ENCODE measurements at regions not wholly inside any gene's neighbourhood (a gene's known extent, or its start where the extent isn't known, plus 50 kb on each side); places are given as distances from the start of the nearest gene placed in this dataset.

DNA sequence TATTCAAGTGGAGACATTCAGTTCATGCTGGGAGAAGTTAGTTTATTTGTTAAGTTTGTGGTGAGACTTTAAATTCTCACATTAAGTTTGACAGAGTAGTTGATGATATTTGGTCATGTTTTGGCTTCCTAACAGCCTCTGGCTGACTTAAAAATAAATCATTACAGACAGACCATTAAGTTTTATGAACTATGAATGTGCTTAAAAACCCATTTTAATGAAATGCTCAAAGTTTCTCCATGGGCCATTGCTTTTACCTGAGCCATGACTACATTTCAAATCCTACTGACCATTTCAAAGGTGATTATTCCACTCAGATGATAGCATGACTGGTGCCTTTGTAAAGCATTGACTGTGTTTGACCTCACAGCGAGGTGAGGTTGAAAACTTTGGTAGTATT, 192.7 kb downstream of the LRRC70 start:
- H3K4me1 ChIP-seq (replicated peaks in 1 of 4; ENCODE audit: control insufficient read depth in 3 of 4, insufficient read depth in 4 of 4, low read length in 3 of 4) = no peaks in the 10 kb centered on the region
- no peak overlapping the region for H2BK120ac ChIP-seq (replicated peaks; ENCODE audit: low read depth, low read length)
- H3K4me3 ChIP-seq (ENCODE audit: extremely low read depth in 1 of 4, insufficient read depth in 2 of 4, low read depth in 3 of 4, low read length in 4 of 4) = no peak overlapping the region
- no peak overlapping the region for H3K23ac ChIP-seq (ENCODE audit: insufficient read length)
- no peak overlapping the region for H2BK5ac ChIP-seq (ENCODE audit: low read depth, low read length)
- no peak overlapping the region for H3K56ac ChIP-seq (replicated peaks; ENCODE audit: insufficient read length, low read depth, low read length)
- H3K23me2 ChIP-seq (ENCODE audit: low read depth, low read length) = no peaks in the 10 kb centered on the region
- no peak overlapping the region for H3K4ac ChIP-seq (replicated peaks; ENCODE audit: insufficient read length, low read depth, low read length)
- no peak for FAIRE-seq
- H3K9ac ChIP-seq (replicated peaks in 1 of 4; ENCODE audit: extremely low read depth in 1 of 4, low read depth in 3 of 4, low read length in 3 of 4) = no peak overlapping the region
- no peak overlapping the region for H2AK5ac ChIP-seq (ENCODE audit: low read depth, low read length)
- ChIA-PET POLR2A (ENCODE audit: partially characterized antibody) (no interaction called here), CTCF (ENCODE audit: partially characterized antibody) (interaction anchor here (1.6 to 1.7 kb wide), 2 partner anchors 10 to 52 kb away, joined by 3 to 4 read pairs; no protein-coding TSS in a partner anchor)
- no peak overlapping the region for H4K8ac ChIP-seq (ENCODE audit: extremely low read depth, insufficient read depth, low read length)
- no peak overlapping the region for H2BK20ac ChIP-seq (ENCODE audit: low read length)
- no peaks in the 10 kb centered on the region for H3K79me1 ChIP-seq (ENCODE audit: low read depth, low read length)
- no peak overlapping the region for H2BK15ac ChIP-seq (ENCODE audit: low read length)
- H3K18ac ChIP-seq (ENCODE audit: extremely low read depth, low read length) = no peak overlapping the region
- H2AFZ ChIP-seq (ENCODE audit: low read length) = no peak overlapping the region
- WGBS, 2 experiments (ENCODE audit: extremely low coverage in 1 of 2, insufficient coverage in 1 of 2, insufficient read length in 1 of 2, insufficient replicate concordance in 2 of 2, low coverage in 1 of 2, low lambda C conversion rate in 2 of 2, missing lambda C conversion rate in 1 of 2) = 100% methylated on average over 1 of the region's 1 CpG; no CpG with 5 or more reads in 1 of the 2 experiments
- no peak overlapping the region for H3K27ac ChIP-seq (ENCODE audit: low read depth, low read length)
- DNase-seq (ENCODE audit: low read depth in 1 of 2, low spot score in 2 of 2) = no peak
- H4K91ac ChIP-seq (replicated peaks; ENCODE audit: insufficient read length, low read length) = no peak overlapping the region
- H3K79me2 ChIP-seq (ENCODE audit: control insufficient read depth in 1 of 2, insufficient read depth in 2 of 2, low read length in 2 of 2) = no peaks in the 10 kb centered on the region
- H3K4me2 ChIP-seq (ENCODE audit: insufficient read depth in 1 of 2, low read depth in 2 of 2, low read length in 2 of 2) = no peak overlapping the region
- H2BK12ac ChIP-seq (ENCODE audit: low read depth, low read length) = no peak overlapping the region
- H4K5ac ChIP-seq (ENCODE audit: insufficient read length, low read depth, low read length) = no peak overlapping the region
- H3K27me3 ChIP-seq (replicated peaks in 1 of 4; ENCODE audit: control insufficient read depth in 3 of 4, extremely low read depth in 1 of 4, insufficient read depth in 3 of 4, low read length in 3 of 4) = no peaks in the 10 kb centered on the region
- no peaks in the 10 kb centered on the region for H3K36me3 ChIP-seq (ENCODE audit: control insufficient read depth in 2 of 4, insufficient read depth in 4 of 4, low read length in 3 of 4)
- no peaks in the 10 kb centered on the region for H4K20me1 ChIP-seq (replicated peaks in 1 of 2; ENCODE audit: control insufficient read depth in 1 of 2, insufficient read depth in 2 of 2, low read length in 2 of 2)
- no peak overlapping the region for H3K14ac ChIP-seq (ENCODE audit: insufficient read length)
- no peaks in the 10 kb centered on the region for H3K9me3 ChIP-seq (ENCODE audit: insufficient read depth in 2 of 2, low read depth in 1 of 2, low read length in 1 of 2)
- TF ChIP-seq RXRA (IDR thresholded peaks at IDR 0.05; ENCODE audit: insufficient read depth, low read depth, low read length) (no peak), KDM4A (IDR thresholded peaks at IDR 0.05; ENCODE audit: low read depth, low read length, severe bottlenecking) (no peak), SRF (IDR thresholded peaks at IDR 0.05; ENCODE audit: low read depth, low read length) (no peak), HDAC6 (IDR thresholded peaks at IDR 0.05; ENCODE audit: low read depth, low read length) (no peak), CHD2 (IDR thresholded peaks at IDR 0.05; ENCODE audit: low read length) (no peak), FOSL1 (IDR thresholded peaks at IDR 0.05; ENCODE audit: insufficient read depth, low read depth, low read length) (no peak), CEBPB (IDR thresholded peaks at IDR 0.05; ENCODE audit: low read depth, low read length) (no peak), GTF2F1 (IDR thresholded peaks at IDR 0.05; ENCODE audit: borderline replicate concordance, low read depth, low read length) (no peak), JUND (IDR thresholded peaks at IDR 0.05; ENCODE audit: low read length) (no peak), EGR1 (IDR thresholded peaks at IDR 0.05; ENCODE audit: borderline replicate concordance, low read depth, low read length) (no peak), SP1 (IDR thresholded peaks at IDR 0.05; ENCODE audit: low read depth, low read length) (no peak), EP300 (IDR thresholded peaks at IDR 0.05; ENCODE audit: borderline replicate concordance in 1 of 2, low read depth in 2 of 2, low read length in 2 of 2) (no peak), POLR2A (IDR thresholded peaks at IDR 0.05; ENCODE audit: control extremely low read depth in 1 of 2, low read depth in 2 of 2, low read length in 2 of 2) (no peak), SP2 (IDR thresholded peaks at IDR 0.05; ENCODE audit: low read length) (no peak), MAFK (IDR thresholded peaks at IDR 0.05; ENCODE audit: low read depth, low read length) (no peak), HDAC2 (IDR thresholded peaks at IDR 0.05; ENCODE audit: borderline replicate concordance in 1 of 2, low read depth in 2 of 2, low read length in 2 of 2) (no peak), KDM5A (IDR thresholded peaks at IDR 0.05; ENCODE audit: low read length) (no peak)

All from H1 (cell line).